Hematopoietic multipotent progenitor cell treated with erythropoietin and hydrocortisone succinate and interleukin-3 and kit ligand, for 15 days (in vitro differentiated cells): ENCODE measurements at regions not wholly inside any gene's neighbourhood (a gene's known extent, or its start where the extent isn't known, plus 50 kb on each side); places are given as distances from the start of the nearest gene placed in this dataset.
"Not testable (repeated sequence)": the region's sequence is repeated elsewhere in the genome, so short reads cannot be mapped to it uniquely, and the experiment has no call there.

Experiments
- DNase-seq: peaks from one replicate; pipeline ENCODE4 v3.0.0-alpha.2; 2015; ENCODE audit warnings: low spot score

DNA sequence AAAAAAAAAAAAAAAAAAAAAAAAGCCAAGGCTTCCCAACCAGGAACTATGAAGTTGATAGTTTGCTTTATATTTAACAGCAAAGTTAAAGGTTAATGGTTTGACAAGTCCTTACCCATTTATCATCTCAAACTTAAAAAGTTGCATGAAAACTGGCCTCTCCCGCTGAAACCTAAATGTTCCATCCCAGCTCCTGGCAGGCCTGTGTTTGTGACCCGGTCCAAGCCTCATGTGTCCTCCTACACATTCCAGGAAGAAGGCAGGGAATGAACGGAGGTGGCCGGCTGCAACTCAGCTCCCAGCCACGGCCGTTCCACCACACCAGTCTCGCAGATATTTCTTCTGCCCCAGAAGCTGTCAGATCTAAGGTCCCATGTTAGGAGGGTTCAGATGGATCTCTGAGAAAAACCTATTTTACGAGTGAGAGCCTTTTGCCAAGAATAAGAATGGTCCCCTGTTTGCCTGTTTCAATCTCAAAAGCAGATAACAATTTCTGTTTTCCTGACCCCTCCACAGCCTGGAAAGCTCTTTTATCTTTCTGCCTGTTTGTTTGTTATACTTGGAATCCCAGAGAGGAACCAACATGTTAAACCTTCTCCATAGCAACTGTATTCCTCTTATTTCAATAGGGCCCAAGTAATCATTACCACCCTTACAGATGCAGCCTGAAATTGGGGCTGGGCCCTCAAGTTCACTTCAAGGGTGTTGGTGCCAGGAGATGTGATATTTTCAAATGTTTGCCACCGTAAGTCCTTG, 56.5 kb downstream of the KCTD12 start:
- no peak for DNase-seq

DNA sequence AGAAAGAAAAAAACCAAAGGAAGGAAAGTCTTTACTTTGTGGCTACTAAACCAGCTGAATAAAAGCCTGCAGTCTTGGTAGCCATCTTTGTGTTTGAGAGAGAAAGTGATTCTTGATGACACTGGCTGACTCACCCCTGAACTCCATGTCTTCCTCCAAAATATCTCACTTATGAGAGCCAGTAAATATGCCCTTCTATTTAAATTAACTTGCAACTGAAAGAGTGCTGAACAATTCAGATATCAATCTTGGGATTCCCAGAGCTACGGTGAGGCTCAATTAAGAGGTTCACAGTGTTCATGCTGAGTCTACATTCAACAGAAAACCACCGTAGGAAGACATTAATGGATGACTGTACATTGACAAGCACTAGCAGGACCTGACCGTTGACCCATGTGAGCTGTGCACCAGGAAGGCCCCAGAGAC, 57.9 kb downstream of the KCTD12 start:
- no peak for DNase-seq

DNA sequence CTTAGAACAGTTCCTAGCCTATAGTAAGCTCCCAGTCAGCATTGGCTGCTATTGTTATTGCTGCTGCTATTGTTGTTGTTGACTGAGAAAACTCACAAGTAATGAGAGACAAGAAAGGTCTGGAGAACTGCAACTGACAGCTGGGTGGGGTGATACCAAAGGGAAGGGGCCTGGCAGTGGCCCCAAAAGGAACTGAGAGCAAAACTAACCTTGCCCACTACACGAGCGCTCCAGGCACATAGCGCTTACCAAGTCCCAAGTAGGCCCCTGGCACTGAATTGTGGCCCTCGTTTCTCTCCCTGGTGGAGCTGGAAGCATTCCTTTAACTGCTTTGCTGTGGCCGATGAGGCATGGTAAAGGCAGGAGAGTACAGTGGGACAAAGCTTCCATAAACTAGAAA, 59.7 kb downstream of the KCTD12 start:
- no peak for DNase-seq

DNA sequence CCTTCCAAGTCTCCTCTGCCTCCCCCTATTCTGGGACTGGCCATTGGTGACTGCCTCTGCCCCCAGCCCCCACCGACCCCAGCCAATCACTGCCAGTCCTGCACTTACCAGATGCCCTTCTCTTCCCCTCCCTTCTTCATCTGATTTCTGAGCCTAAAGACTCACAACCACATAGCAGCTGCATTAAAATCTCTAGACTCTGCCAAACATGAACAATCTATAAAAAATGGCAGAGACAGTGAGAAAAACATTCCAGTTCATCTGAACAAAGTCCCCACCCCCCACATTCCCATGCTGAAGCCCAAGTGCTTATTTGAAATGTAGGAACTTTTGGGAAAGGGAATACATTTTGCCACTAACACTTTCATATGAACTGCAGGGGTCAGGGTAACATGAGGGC, 60.8 kb downstream of the KCTD12 start:
- no peak for DNase-seq

DNA sequence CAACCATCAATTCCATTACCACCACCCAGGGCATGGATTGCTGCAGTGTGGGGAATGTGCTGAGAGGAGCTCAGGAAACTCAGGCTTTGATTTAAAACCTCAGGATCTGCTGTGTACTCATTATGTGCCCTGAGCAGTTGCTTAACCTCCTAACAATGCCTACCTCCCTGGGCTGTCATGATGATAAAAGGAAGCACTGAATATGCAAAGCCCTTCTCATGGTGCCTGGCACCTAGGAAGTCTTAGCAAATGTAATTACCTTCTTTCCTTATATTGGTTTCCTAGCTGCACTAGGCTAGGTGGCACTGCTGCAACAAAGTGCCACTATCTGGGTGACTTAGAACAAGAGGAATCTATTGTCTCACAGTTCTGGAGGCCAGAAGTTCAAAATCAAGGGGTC, 62.2 kb downstream of the KCTD12 start:
- DNase-seq = no peak

DNA sequence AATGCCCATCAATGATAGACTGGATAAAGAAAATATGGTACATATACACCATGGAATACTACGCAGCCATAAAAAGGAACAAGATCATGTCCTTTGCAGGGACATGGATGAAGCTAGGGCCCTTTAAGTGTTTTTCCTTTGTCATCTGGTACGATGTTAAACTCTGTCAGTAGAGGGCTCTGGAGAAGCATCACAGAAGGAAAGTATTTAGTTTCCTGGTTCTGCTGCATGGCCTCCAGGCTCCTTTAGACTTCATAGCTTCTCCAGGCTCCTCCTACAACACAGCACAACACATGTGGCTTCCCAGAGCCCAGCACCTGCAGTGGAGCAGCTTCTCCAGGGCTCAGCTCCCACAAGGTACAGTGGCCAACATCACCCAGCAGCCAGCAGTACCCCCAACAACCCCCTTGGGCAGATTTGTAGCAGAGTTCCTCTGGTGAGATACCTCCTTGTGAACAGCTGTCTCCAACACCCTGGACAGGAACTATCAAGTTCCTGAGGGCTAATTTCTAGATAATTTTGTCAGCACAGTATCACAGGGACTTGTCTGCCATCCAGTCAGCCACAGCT, 63.4 kb downstream of the KCTD12 start:
- no peak for DNase-seq

DNA sequence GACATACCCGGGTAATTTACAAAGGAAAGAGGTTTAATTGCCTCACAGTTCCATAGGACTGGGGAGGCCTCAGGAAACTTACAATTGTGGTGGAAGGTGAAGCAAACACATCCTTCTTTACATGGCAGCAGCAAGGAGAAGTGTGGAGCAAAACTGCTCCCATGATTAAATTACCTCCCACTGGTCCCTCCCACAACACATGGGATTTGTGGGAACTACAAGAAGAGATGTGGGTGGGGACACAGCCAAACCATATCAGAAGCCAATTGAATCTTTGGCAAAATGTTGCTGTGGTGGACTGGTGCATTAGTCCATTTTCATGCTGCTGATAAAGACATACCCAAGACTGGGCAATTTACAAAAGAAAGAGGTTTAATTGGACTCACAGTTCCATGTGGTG, 65.0 kb downstream of the KCTD12 start:
- not testable (repeated sequence) for DNase-seq

DNA sequence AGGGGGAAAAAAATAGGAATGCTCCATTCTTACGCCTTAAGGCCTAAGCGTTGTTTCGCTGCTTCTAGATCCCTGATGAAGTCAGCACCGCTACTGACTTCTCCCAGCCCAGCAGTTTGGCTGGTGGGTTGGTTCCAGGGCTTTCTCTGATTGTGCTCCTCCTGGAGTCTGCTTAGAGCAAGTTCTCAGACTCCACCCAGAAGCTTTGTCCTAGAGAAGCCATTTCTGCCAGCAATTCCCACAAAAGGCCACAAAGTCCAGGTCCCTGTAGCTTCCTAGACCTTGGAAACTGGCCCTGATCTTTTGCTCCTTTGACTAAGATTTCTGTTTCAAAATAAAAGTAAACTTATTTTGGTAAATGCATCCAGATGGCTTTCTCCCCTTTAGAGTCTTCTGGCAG, 65.4 kb downstream of the KCTD12 start:
- DNase-seq = no peak

DNA sequence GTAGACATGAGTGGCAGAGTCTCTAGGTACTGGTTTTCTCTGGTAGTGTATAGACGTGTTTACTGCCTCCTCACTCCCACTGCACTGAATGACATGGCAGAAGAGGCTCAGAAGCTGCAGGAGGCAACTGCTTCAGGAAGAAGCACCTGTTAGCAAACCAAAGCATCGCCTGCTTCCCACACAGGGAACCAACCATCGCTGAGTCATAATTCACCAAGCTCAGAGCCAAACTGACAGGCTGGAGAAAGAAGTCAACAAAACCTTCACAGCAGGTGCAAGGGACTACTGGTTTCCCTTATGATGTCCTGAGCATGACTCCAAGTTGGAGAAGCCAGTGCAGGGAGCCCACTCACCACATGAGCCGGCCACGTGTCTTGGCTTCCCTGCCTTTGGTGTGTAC, 69.8 kb downstream of the KCTD12 start:
- DNase-seq = no peak

DNA sequence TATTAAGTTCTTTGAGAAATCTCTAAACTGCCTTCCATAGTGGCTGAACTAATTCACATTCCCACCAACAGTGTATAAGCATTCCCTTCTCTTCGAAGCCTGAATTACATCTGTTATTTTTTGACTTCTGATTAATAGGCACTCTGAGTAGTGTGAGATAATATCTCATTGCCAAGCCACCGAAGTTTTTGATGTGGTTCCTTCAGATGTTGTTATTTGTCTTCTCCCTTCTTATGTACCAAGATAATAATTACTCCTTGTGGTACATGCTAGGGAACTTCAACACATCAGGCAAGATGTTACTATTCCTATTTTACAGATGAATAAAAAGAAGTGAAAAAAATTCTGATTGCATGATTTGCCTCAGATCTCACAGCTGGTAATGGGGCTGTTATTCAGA, 70.9 kb downstream of the KCTD12 start:
- no peak for DNase-seq

DNA sequence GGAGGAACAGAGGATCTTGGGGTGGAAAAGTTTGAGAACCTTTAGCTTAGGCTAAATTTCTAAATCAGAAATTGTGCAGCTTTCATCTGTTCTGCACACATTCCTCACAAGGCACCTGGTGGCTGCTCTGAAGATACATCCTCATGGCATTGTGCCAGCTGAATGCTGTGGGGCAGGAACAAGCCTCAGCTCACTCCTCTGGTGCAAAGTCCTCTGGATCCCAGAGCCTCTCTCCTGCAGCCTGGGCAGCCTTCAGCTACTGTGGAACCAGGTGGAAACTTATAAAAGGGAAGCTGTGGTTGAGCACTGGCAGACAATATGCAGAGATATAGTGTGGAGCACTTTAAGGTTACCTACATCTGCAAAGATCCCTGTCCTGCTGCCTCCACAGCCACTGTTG, 72.3 kb downstream of the KCTD12 start:
- DNase-seq = no peak

DNA sequence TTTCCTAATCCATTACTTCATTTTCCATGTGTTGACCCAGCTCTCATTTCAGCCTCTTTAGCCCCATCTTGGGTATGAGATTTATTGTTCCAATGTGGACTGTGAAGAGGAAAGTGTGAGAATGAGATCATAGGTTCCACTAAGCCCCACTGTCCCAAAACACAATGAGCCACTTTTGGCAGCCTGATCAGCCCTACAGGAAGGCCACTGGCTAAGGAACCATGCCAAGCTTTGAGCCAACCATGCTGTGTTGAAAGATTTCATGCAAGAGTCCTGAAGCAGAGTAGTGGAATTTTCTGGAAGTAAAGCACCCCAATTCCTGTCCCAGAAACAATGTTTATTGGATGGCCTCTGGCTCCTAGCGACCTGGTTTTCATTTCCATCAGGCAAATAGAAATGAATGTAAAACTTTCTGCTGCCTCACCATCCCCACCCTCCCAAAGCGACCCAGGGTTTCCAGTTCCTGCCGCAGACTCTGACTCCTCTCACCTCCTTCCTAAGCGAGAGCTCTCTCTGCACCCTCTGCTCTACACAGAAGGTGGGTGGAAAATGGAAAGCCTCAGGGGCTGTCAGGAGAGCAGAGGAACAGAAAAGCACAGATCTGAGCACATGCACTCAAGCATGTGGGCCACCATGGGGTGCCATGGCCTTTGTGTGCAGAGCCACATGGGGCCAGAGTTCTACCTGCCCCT, 73.1 kb downstream of the KCTD12 start:
- no peak for DNase-seq

DNA sequence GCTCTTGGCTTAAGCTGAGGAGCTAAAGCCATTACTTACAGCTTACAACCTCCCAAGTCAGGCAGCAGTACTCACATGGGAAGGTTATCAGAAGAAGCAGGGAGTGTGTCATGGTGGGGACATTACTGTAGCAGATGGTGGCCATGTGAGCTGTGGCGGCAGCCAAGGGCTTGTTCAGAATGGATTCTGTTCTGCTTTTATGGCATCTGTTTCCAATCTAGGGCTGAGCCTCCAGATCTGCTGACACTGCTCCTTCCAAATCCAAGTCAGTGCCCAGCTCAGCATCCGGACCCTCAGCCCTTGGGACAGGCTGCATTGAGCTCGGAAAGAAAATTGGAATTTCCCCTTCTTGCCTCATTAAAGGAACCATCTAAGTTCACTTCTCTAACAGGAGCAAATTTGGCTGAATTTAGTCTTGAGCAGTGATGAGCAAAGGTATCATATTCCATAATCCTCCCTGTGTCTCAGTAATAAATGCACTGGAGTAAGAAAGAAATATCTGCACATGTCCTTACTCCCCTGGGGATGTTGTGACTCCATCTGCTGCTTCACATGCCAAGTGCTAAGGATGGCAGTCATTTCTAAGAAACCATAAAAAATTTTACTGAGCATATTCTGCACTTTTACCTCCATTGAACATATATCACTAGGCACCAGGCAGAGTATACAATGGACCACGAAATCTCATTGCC, 73.9 kb downstream of the KCTD12 start:
- no peak for DNase-seq

DNA sequence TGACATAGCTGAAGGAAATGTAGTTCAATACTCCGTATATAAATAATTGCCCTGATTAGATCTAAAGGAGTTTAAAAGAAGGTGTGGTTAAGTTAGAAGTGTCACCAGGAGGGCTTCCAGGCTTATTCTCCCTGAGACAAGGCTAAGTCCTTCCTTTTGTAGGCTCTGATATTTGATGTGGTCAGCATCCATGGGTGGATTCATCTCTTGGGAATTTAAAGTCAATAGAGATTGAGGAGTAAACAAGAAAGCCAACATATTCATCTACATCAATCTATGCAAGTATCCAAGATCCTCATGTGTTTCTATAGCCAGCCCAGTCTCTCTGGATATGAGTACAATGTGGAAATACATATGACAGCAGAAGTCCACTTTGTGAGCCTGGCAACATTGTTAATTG, 76.8 kb downstream of the KCTD12 start:
- no peak for DNase-seq

DNA sequence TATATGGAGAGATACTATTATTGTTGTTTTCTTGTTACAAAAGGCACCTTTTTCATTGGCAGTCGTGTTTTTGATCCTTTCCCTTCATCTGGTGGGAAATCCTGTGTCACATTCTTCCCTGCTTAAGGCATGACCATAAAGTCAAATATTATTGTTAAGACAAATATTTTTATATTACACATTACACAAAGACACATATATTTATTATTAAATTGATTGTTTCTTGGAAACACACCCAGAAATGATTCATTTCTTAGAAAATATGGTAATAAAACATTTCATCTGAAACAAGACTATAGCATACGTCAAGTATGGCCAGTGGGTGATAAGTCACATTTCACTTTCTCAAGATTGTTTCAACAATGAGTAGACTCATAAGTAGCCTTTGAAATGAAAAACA, 77.3 kb downstream of the KCTD12 start:
- no peak for DNase-seq

DNA sequence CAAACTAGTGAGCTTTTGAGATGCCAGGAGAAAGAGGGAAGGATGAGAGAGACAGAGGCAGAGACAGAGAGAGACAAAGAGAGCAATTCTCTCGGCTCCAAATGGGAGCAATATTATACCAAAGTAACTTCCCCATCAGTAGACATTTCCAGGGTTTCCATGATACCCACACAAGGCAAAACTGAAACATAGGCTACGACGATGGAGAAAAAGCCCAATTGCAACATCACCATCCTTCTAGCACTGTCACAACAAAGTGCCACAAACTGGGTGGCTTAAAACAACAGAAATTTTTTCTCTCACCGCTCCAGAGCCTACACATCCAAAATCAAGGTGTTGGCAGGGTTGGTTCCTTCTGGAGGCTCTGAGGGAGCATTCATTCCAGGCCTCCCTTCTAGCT, 81.4 kb downstream of the KCTD12 start:
- no peak for DNase-seq

DNA sequence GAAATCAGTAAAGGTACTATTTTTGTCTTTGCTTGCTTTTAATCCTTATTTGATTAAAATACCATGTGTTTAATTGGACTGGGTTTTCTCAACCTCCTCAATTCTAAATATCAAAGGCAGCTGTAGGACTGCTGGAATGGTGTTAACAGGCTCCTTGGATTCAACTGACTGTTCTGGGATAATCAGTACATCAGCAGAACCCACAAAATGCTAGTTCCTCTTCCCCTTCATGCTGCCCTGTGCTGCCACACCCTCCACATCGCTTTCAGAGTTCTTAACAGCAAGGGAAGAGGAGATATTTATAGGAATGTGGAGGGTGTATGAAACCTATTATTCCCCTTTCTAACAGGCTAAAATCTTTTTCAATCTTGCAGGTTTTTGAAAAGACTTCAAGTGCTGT, 82.4 kb downstream of the KCTD12 start:
- DNase-seq = no peak

DNA sequence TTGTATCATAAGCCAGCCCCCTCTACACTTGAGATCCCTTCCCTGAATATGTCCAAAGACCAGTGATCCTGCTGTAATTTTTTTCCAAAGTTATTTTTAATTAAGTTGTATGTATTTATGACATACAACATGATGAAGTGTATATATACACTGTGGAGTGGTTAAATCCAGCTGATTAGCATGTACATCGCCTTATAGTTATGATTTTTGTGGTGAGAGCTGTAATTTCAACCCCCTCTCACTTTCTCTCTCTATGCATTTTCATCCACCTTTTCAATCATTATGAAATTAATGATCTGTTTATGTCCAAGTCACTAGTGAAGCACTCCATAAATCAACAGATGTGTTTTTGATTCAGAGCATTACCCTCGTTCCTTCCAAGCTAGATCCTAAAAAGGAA, 85.3 kb downstream of the KCTD12 start:
- no peak for DNase-seq

DNA sequence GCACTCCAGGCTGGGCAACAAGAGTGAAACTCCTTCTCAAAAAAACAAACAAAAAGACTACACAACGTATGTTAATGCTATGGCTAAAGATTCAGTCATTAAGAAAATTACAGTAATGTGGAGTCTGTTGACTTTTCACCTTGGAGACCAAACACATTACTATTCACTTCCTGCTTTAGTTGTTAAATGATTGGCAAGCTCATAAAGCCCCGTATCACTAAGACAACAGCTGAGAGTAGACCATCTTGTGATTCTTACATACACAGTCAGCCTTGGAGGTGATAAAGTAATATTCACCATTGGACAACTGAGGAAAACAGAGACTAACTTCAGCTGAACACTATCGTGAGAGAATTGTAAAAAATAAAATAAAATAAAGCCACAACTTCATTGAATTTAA, 86.5 kb downstream of the KCTD12 start:
- DNase-seq = no peak

DNA sequence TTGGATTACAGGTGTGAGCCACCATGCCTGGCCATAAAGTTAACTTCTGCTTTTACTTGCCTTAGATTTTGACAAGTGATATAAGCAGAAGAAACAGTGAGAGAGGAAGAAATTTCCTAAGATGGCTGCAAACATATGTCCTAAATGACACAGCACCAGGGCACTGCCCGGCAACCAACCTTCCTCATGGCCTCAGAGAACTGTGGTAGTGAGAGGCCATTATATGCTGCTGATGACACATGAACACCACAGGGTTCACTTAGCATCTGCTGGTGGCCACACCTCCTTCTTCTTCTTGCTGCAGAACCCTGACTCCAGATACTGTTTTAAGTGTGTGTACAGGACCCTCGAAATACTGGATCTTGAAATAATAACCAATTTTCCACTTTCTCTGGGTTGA, 88.2 kb downstream of the KCTD12 start:
- no peak for DNase-seq

DNA sequence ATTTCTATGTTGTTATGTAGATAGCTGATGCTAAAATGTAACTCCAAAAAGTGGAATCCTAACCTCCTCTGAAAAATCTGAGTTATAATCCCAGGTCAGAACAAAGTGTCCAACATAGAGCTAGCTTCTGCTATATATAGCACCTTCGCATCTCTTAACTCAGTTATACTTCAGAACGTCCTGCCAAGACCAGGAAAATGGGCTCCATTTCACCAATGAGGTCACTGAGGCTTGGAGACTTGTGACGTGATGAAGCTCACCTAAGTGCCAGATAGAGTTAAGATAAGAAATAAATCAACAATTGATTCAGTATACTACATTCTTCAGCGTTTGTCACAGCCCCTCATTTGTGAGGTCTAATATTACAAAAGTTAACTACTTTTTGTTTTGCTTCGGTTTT, 88.8 kb downstream of the KCTD12 start:
- DNase-seq = no peak

DNA sequence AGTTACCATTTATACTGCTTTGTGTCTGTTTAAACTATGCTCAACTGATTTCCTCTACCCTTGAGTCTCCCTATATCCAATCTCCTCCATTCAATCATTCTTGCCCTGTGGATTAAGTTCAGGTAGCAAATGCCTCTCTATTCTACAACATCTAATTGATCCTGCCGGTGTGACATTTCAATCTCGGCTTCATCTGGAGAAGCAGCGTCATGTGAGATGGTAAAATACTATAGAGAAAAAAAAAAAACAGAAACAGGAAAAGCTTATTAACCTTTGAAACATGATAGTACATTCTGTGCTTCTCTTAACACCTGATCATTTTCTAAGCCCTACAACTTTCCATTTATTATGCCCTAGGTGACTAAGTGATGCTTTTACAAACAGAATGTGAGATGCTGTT, 89.4 kb downstream of the KCTD12 start:
- DNase-seq = no peak
